ENCODE measurements at regions not wholly inside any gene's neighbourhood (a gene's known extent, or its start where the extent isn't known, plus 50 kb on each side); places are given as distances from the start of the nearest gene placed in this dataset.

- Mint-ChIP-seq H3K9me3 (peaks cover 0 to 15% (median 5%) of the 10 kb centered on the region in 9 donors), H3K4me3 (no peak overlapping the region), H3K36me3 (no peaks in the 10 kb centered on the region), H3K27me3 (no peaks in the 10 kb centered on the region), H3K4me1 (no peaks in the 10 kb centered on the region), H3K27ac (no peak overlapping the region)
- ATAC-seq: no peak
- no peak for DNase-seq
- POLR2A ChIA-PET: no interaction called here
Measured at GRCh38 chr4:96685691-96686090, 845.8 kb downstream of the PDHA2 start.

DNA sequence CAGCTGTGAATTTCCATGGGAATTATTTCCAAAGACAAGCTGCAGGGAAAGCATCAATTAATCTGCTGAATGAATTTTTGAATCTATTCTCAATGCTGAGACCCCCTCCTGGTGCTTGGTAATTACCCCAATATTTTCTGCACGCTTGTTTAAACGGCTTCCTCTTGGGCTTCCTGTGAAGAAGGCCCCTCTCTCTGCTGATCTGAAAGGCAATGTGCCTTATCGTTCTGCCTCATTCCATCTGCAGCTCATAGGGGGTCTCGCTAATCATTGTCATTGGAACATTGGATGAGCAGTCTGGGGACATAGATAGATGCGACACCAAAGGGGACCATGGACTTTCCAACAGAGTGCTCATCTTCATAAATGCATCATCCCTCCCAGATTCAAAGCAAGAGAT lies 851.6 kb downstream of the PDHA2 start:
- no peaks in the 10 kb centered on the region for H3K27me3 Mint-ChIP-seq

DNA sequence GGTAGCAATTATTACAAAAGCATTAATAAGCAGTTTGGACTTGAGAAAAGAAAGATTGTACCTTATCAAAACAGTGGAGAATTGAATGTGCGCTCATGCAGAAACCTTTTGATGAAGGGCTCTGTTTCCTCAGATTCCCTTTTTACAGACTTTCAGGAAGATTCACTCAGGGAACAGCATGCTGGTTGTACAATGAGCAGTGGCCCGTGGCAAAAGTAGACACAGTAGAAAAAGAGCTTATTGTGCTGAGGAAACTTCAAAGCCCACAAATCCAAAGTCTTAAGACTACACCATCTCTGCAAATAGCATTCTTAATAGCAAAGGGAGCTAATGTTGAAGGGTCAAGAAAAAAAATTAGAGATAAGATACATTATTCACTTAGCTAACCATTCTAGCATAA lies 858.9 kb downstream of the PDHA2 start:
- no peak for ATAC-seq

More for the DNA sequence above, 851.6 kb downstream of the PDHA2 start:
- Mint-ChIP-seq H3K4me3 (no peak overlapping the region), H3K9me3 (peaks cover 0 to 35% (median 4%) of the 10 kb centered on the region in 9 donors), H3K27ac (no peak overlapping the region), H3K36me3 (no peaks in the 10 kb centered on the region), H3K4me1 (no peaks in the 10 kb centered on the region)
- DNase-seq (no peak), ATAC-seq (no peak)
- POLR2A ChIA-PET: no interaction called here

DNA sequence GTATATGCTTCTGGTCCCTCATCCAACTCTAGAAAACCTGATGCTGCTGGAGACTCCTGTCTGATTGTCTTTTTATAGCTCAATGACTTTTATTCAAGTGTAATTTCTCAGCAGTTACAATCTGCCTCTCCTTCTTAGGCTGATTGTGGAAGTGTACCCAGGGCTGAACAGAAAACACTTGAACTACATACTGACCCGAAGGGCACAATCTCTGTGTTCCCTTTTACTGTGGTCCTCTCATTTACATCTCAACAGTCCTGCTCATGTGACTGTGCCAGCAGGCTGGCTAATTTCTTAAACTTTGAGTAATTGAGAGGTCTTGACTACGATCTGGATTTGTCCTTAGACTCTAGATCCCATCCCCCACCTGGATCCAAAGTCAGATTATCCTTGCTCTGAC lies 863.4 kb downstream of the PDHA2 start:
- Mint-ChIP-seq H3K36me3 (no peaks in the 10 kb centered on the region), H3K9me3 (peaks cover 0 to 13% (median 5%) of the 10 kb centered on the region in 9 donors), H3K27me3 (no peaks in the 10 kb centered on the region), H3K4me1 (no peaks in the 10 kb centered on the region), H3K4me3 (no peak overlapping the region), H3K27ac (no peak overlapping the region)
- ATAC-seq (no peak), DNase-seq (no peak)
- POLR2A ChIA-PET: no interaction called here

More for the DNA sequence above, 858.9 kb downstream of the PDHA2 start:
- DNase-seq: no peak
- POLR2A ChIA-PET: no interaction called here
- Mint-ChIP-seq H3K4me1 (no peaks in the 10 kb centered on the region), H3K9me3 (peaks cover 0 to 14% (median 6%) of the 10 kb centered on the region in 9 donors), H3K27ac (no peak overlapping the region), H3K27me3 (no peaks in the 10 kb centered on the region), H3K4me3 (no peak overlapping the region), H3K36me3 (no peaks in the 10 kb centered on the region)

DNA sequence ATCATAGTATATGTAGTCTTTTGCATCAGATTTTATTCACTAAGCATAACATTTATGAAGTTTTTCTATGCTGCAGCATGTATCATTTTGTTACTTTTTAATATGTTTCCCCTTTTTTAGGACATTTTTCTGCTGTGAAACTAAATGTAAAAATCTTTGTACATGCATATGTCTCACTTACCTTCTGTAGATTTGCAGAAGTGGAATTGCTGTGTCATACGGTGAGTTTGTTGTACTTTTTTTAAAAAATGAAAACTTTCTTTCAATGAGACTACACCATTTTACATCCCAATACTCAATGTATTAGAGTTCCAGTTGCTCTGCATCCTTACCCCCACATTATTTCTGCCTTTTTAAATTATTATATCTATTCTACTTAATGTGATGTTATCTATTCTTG lies 868.9 kb downstream of the PDHA2 start:
- H3K9me3 Mint-ChIP-seq: peaks cover 0 to 5% (median 1%) of the 10 kb centered on the region in 9 donors
- H3K27me3 Mint-ChIP-seq: no peaks in the 10 kb centered on the region
- H3K4me1 Mint-ChIP-seq: no peaks in the 10 kb centered on the region
- H3K27ac Mint-ChIP-seq: no peak overlapping the region
- H3K36me3 Mint-ChIP-seq: no peaks in the 10 kb centered on the region
- ATAC-seq (no peak), DNase-seq (no peak)
- no peak overlapping the region for H3K4me3 Mint-ChIP-seq
- POLR2A ChIA-PET: no interaction called here

DNA sequence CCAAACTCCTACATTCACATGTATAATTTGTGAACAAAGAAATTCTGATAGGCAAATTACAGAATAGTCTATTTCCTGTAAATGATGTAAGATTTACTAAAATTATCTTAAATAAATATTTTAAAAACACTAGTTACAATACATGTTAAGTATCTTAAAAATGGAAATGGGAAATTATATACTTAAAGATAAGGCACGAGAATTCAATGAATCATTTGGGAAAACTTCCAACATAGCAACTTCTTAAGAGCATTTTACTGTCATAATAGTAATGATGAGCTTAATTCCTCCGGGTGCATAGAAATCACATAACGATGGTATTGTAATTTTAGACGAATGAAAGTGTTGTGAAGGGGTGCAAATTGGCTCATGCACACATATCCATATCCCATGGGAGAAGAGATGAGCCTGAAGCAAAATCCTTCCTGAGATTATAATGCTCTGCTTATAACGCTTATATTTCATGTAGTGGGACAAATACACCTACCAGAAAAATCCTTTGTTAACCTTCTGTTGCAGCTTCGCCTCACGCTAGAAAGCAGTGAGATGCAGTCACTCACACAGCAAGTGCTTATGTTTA lies 873.5 kb downstream of the PDHA2 start:
- POLR2A ChIA-PET: no interaction called here
- Mint-ChIP-seq H3K4me1 (no peaks in the 10 kb centered on the region), H3K4me3 (no peak overlapping the region), H3K27me3 (no peaks in the 10 kb centered on the region), H3K36me3 (no peaks in the 10 kb centered on the region), H3K9me3 (peaks cover 0 to 12% (median 3%) of the 10 kb centered on the region in 9 donors), H3K27ac (no peak overlapping the region)
- no peak for DNase-seq
- ATAC-seq: no peak

GRCh38 chr4:96729641-96730040 lies 889.7 kb downstream of the PDHA2 start:
- Mint-ChIP-seq H3K27me3 (no peaks in the 10 kb centered on the region), H3K4me3 (no peak overlapping the region), H3K4me1 (no peaks in the 10 kb centered on the region), H3K36me3 (no peaks in the 10 kb centered on the region), H3K27ac (no peak overlapping the region), H3K9me3 (peaks cover 0 to 14% (median 4%) of the 10 kb centered on the region in 9 donors)
- POLR2A ChIA-PET: no interaction called here
- no peak for ATAC-seq
- no peak for DNase-seq

DNA sequence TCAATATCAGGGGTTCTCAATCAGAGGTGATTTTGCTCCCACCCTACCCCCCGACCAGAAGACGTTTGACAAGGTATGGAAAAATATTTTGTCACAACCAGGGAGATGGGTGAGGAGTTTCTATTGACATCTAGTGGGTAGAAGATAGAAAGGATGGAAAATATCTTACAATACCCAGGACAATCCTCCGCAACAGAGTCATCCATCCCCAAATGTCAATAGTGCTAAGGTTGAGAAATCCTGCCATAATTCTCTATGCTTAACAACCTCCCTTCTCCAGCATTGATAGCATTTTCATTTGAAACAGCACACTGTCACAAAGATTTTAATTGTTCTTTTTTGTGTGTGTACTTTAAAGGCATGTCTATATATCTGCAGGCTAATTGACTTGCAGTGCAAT lies 890.5 kb downstream of the PDHA2 start:
- POLR2A ChIA-PET: no interaction called here
- no peak for ATAC-seq
- no peak for DNase-seq
- H3K27me3 Mint-ChIP-seq: no peaks in the 10 kb centered on the region
- no peaks in the 10 kb centered on the region for H3K36me3 Mint-ChIP-seq
- H3K27ac Mint-ChIP-seq: no peak overlapping the region
- H3K9me3 Mint-ChIP-seq: peaks cover 0 to 14% (median 3%) of the 10 kb centered on the region in 9 donors
- H3K4me1 Mint-ChIP-seq: no peaks in the 10 kb centered on the region
- no peak overlapping the region for H3K4me3 Mint-ChIP-seq

DNA sequence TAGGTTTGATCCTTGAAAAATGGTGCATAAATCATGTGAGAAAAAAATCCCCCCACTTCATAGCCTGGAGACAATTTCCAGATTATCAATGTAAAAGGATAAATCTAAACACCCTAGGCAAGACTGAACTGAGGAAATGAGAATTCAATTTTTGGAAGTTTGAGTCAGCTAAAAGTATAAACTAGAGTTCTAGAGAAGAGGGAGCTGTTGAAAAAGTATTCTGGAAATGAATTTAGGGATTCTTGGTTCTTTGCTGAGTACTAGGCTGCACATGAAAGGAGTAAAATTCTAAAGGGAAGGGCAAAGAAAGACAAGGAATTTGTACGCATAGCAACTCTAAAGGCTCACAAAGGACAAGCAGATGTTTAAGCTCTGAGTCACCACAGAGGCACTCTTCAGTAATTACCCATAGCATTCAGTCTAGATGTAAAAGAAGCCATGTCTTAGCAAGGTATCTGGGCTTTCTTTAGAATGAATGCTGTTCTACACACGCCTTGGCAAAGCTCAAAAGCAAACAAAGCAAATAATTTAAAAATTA lies 896.5 kb downstream of the PDHA2 start:
- H3K27me3 Mint-ChIP-seq: no peaks in the 10 kb centered on the region
- DNase-seq: no peak
- ATAC-seq: no peak
- H3K4me1 Mint-ChIP-seq: no peaks in the 10 kb centered on the region
- peaks cover 0 to 8% (median 4%) of the 10 kb centered on the region in 9 donors for H3K9me3 Mint-ChIP-seq
- POLR2A ChIA-PET: no interaction called here
- H3K4me3 Mint-ChIP-seq: no peak overlapping the region
- no peaks in the 10 kb centered on the region for H3K36me3 Mint-ChIP-seq
- no peak overlapping the region for H3K27ac Mint-ChIP-seq

- no peak overlapping the region for H3K4me3 Mint-ChIP-seq
- H3K27me3 Mint-ChIP-seq: no peaks in the 10 kb centered on the region
- H3K27ac Mint-ChIP-seq: no peak overlapping the region
- no peak for DNase-seq
- no peaks in the 10 kb centered on the region for H3K4me1 Mint-ChIP-seq
- no peaks in the 10 kb centered on the region for H3K36me3 Mint-ChIP-seq
- POLR2A ChIA-PET: no interaction called here
- no peak for ATAC-seq
- H3K9me3 Mint-ChIP-seq: peaks cover 0 to 7% (median 3%) of the 10 kb centered on the region in 9 donors
Measured at GRCh38 chr4:96739101-96739500, 899.2 kb downstream of the PDHA2 start.

GRCh38 chr4:96742332-96743014 lies 902.6 kb downstream of the PDHA2 start:
- H3K36me3 Mint-ChIP-seq: no peaks in the 10 kb centered on the region
- no peaks in the 10 kb centered on the region for H3K27me3 Mint-ChIP-seq
- no peak for ATAC-seq
- H3K4me3 Mint-ChIP-seq: no peak overlapping the region
- DNase-seq: no peak
- POLR2A ChIA-PET: no interaction called here
- H3K9me3 Mint-ChIP-seq: peaks cover 0 to 11% (median 1%) of the 10 kb centered on the region in 9 donors
- H3K4me1 Mint-ChIP-seq: no peaks in the 10 kb centered on the region
- H3K27ac Mint-ChIP-seq: no peak overlapping the region

DNA sequence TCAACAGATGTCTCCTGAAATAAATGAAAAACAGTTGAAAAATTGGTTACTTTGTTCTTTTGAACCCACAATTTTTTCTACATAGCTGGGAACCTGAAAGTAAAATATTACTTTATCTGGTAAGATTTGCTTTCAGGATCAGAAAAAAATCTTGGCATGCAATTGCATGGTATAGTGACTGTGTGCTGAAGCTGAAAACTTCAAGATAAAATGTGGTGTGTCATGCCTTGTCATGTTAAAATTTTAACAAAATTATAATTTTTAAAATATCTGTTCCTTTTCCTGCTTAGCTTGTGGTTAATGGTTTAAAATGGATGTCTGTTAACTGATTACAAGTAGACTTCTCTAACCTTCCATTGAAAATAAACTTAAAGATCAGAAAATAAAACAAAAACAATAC lies 904.8 kb downstream of the PDHA2 start:
- no peak overlapping the region for H3K4me3 Mint-ChIP-seq
- H3K9me3 Mint-ChIP-seq: peaks cover 0 to 21% (median 11%) of the 10 kb centered on the region in 9 donors
- no peaks in the 10 kb centered on the region for H3K27me3 Mint-ChIP-seq
- ATAC-seq (no peak), DNase-seq (no peak)
- peaks cover 0 to 4% (median 0%) of the 10 kb centered on the region in 3 donors for H3K36me3 Mint-ChIP-seq
- H3K27ac Mint-ChIP-seq: no peak overlapping the region
- H3K4me1 Mint-ChIP-seq: no peaks in the 10 kb centered on the region
- POLR2A ChIA-PET: no interaction called here

GRCh38 chr4:96753216-96753615 lies 913.3 kb downstream of the PDHA2 start:
- no peak for DNase-seq
- Mint-ChIP-seq H3K4me3 (no peak overlapping the region), H3K27me3 (no peaks in the 10 kb centered on the region), H3K27ac (no peak overlapping the region), H3K36me3 (peaks cover 0 to under 1% (median 0%) of the 10 kb centered on the region in 3 donors), H3K4me1 (peaks cover 0 to 2% (median 0%) of the 10 kb centered on the region in 4 donors), H3K9me3 (peaks cover 0 to 31% (median 9%) of the 10 kb centered on the region in 9 donors)
- ATAC-seq: no peak
- POLR2A ChIA-PET: no interaction called here

Data from naive thymus-derived CD8-positive, alpha-beta T cell (primary cell).